Type B pancreatic cell (in vitro differentiated cells): ENCODE measurements at regions not wholly inside any gene's neighbourhood (a gene's known extent, or its start where the extent isn't known, plus 50 kb on each side); places are given as distances from the start of the nearest gene placed in this dataset.

Experiments used
- DNase-seq: peaks from one replicate; pipeline ENCODE4 v3.0.0; 2021; ENCODE audit warnings: mixed read lengths; ENCODE audit not compliant: unreplicated experiment; ENCODE audit errors: extremely low spot score
- H3K27ac Mint-ChIP-seq: 2 replicates; pipeline ENCODE4 v1.8.0; 2021; ENCODE audit warnings: mild to moderate bottlenecking, mixed read lengths
- H3K27me3 Mint-ChIP-seq: 2 replicates; pipeline ENCODE4 v1.8.0; 2021; ENCODE audit warnings: mixed read lengths
- H3K36me3 Mint-ChIP-seq: 2 replicates; pipeline ENCODE4 v1.8.0; 2021; ENCODE audit warnings: mixed read lengths
- H3K4me1 Mint-ChIP-seq: one replicate; pipeline ENCODE4 v1.8.0; 2021; ENCODE audit warnings: mixed read lengths; ENCODE audit not compliant: unreplicated experiment
- H3K4me3 Mint-ChIP-seq: 2 replicates; pipeline ENCODE4 v1.8.0; 2021; ENCODE audit warnings: mild to moderate bottlenecking, mixed read lengths
- H3K9me3 Mint-ChIP-seq: 2 replicates; pipeline ENCODE4 v1.8.0; 2021; ENCODE audit warnings: mixed read lengths
- TF ChIP-seq, protein P1 (sequence below): fragments of 200-600 bp; sonication (generic); conservative IDR thresholded peaks from 2 replicates; pipeline ENCODE4 v1.5.0; 2021; ENCODE audit warnings: antibody characterized with exemption, mild to moderate bottlenecking

DNA sequence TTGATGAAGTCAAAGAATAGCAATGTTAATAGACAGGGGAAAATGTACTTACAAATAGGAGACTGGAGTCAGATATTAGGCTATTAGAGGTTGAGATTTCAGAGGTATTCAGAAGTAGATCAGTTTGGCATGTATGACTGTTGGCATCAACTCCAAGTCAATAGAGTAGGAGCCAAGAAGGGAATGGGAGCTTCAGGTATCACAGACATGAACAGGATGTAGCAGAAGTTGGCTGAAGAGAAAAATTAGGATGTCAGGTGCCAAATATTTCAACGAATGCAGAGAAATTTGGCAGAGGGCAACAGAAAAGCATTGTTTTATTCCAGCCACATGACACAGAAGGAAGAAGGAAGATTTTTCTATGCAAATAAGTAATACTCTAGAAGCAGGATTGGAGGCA, 69.7 kb downstream of the GLYATL1 start:
- H3K27me3 Mint-ChIP-seq = peaks cover 54% of the 10 kb centered on the region
- TF ChIP-seq, protein P1, sequence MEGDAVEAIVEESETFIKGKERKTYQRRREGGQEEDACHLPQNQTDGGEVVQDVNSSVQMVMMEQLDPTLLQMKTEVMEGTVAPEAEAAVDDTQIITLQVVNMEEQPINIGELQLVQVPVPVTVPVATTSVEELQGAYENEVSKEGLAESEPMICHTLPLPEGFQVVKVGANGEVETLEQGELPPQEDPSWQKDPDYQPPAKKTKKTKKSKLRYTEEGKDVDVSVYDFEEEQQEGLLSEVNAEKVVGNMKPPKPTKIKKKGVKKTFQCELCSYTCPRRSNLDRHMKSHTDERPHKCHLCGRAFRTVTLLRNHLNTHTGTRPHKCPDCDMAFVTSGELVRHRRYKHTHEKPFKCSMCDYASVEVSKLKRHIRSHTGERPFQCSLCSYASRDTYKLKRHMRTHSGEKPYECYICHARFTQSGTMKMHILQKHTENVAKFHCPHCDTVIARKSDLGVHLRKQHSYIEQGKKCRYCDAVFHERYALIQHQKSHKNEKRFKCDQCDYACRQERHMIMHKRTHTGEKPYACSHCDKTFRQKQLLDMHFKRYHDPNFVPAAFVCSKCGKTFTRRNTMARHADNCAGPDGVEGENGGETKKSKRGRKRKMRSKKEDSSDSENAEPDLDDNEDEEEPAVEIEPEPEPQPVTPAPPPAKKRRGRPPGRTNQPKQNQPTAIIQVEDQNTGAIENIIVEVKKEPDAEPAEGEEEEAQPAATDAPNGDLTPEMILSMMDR = no peak
- H3K36me3 Mint-ChIP-seq = no peaks in the 10 kb centered on the region
- DNase-seq = no peak
- H3K9me3 Mint-ChIP-seq = no peaks in the 10 kb centered on the region
- H3K27ac Mint-ChIP-seq = no peak overlapping the region
- H3K4me1 Mint-ChIP-seq = peaks cover 3% of the 10 kb centered on the region
- no peak overlapping the region for H3K4me3 Mint-ChIP-seq

DNA sequence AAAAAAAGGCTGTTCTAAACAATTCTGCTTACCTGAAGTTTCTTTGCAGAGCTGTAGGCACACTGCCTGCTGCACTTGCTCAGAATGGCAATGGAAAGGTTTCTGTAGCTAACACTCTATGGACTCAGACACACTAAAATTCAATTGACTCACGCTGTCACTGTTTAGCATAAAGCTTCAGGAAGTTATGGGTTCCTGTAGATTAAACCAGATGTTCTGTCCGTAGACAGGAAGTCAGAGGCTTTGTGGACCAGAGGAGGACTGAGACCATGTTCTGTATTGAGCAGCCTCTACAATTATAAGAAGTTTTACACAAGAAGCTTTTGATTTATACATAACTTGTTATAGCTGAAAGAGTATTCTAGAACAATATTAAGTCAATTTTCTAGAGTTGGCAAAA, 70.4 kb downstream of the GLYATL1 start:
- H3K27ac Mint-ChIP-seq = no peak overlapping the region

DNA sequence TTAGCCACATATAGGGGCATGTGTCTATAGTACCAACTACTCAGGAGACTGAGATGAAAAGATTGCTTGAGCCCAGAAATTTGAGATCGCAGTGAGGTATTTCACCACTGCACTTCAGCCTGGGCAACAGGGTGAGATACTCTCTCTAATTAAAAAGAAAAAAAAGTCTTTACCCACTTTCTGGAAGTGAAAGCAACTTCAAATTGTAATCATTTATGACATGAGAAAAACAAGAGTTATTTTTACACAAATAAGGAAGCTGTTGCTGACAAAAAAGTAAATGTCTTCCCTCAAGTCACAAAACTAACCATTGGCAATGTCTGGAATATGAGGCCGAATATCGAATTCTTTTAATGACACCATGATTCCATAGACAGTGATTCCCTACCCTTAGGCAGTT, 71.4 kb downstream of the GLYATL1 start:
- no peak overlapping the region for H3K4me3 Mint-ChIP-seq
- peaks cover 3% of the 10 kb centered on the region for H3K4me1 Mint-ChIP-seq
- peaks cover 39% of the 10 kb centered on the region for H3K27me3 Mint-ChIP-seq
- TF ChIP-seq, protein P1 = no peak
- H3K36me3 Mint-ChIP-seq = no peaks in the 10 kb centered on the region
- no peak for DNase-seq
- H3K9me3 Mint-ChIP-seq = peaks cover 6% of the 10 kb centered on the region
- H3K27ac Mint-ChIP-seq = no peak overlapping the region

More for the DNA sequence above, 70.4 kb downstream of the GLYATL1 start:
- TF ChIP-seq, protein P1 = no peak
- Mint-ChIP-seq H3K9me3 (peaks cover under 1% of the 10 kb centered on the region), H3K27me3 (peaks cover 47% of the 10 kb centered on the region), H3K4me3 (no peak overlapping the region), H3K4me1 (peaks cover 3% of the 10 kb centered on the region), H3K36me3 (no peaks in the 10 kb centered on the region)
- no peak for DNase-seq

DNA sequence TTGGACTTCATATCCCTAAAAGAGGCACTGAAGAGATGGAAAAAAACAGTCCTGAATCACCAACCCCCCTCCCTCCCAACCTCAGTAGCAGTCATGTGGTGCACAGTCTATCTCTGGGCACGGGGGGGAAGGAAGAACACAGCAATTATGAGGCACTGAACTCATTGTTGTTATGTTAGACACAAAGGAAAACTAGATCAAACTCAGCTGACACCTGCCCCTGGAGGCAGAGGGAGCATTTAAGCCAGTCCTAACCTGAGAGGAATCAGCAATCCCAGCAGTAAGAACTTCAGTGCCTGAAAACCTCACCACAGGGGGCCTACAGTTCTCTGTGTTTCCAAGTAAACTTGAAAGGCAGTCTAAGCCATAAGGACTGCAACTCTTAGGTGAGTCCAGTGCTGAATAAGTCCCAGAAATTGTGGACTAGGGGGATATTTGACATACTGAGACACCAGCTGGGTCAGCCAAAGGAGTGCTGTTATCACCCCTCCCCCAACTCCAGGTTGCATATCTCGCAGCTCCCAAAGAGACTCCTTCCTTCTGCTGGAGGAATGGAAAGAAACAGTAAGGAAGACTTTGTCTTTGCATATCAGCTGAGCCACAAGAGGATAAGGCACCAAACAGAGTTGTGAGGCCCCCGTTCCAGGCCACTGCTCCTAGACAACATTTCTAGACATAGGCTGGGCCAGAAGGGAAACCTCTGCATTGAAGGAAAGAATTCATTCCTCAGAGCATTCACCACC, 72.5 kb downstream of the GLYATL1 start:
- peaks cover 3% of the 10 kb centered on the region for H3K4me1 Mint-ChIP-seq
- no peaks in the 10 kb centered on the region for H3K36me3 Mint-ChIP-seq
- H3K27me3 Mint-ChIP-seq = peaks cover 34% of the 10 kb centered on the region
- no peak overlapping the region for H3K27ac Mint-ChIP-seq
- DNase-seq = no peak
- TF ChIP-seq, protein P1 = no peak
- peaks cover 6% of the 10 kb centered on the region for H3K9me3 Mint-ChIP-seq
- no peak overlapping the region for H3K4me3 Mint-ChIP-seq

DNA sequence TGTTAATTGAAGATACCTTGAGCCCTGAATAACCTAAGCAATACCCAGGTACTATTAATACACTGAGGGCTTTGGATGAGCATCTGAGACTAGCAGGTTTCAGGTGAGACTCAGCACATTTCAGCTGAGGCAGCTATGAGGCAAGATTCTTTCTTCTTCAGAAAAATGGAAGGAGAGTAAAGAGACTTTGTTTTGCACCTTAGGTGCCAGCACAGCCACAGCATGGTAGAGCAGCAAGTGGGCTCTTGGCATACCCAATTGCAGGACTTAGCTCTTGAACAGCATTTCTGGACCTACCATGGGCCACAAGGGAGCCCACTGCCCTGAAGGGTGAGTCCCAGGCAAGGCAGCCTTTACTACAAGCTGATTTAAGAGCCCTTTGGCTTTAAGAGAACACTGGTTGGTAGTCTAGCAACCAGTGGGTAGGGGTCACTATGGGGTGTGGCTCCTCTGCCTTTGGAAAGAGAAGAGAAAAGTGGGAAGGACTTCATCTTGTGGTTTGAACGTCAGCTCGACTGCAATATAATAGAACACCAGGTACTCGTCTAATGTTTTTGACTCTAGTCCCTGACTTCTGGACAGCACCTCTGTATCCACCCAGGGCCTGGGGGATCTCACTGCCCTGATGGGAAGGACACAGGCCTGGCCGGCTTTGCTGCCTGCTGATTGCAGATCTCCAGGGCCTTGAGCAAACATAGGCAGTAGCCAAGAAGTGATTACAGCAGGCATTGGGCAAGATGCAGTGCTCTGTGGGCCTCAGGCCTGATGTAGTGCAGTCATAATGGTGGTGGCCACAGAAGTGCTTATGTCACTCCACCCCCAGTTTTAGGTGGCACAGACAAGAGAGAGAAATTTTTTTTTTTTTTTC, 73.3 kb downstream of the GLYATL1 start:
- Mint-ChIP-seq H3K27ac (peak overlapping the region; percentile 52), H3K4me1 (peaks cover 3% of the 10 kb centered on the region), H3K4me3 (no peak overlapping the region), H3K27me3 (peaks cover 28% of the 10 kb centered on the region), H3K36me3 (no peaks in the 10 kb centered on the region), H3K9me3 (peaks cover 6% of the 10 kb centered on the region)
- no peak for DNase-seq
- TF ChIP-seq, protein P1 = no peak
